Left renal cortex interstitium (tissue), 4 donors: ENCODE measurements at regions not wholly inside any gene's neighbourhood (a gene's known extent, or its start where the extent isn't known, plus 50 kb on each side); places are given as distances from the start of the nearest gene placed in this dataset.
A peak's percentile ranks its signal among the peaks of the same experiment; 100 is the strongest.
"Not testable (repeated sequence)": the region's sequence is repeated elsewhere in the genome, so short reads cannot be mapped to it uniquely, and the experiment has no call there.

Source experiments
- DNase-seq, 4 donors: peaks; one replicate each; pipeline ENCODE4 v3.0.0-alpha.2; 2013; ENCODE audit warnings: low read depth in 4 of 4, low spot score in 2 of 4, missing footprints in 1 of 4

- DNase-seq = peak in 1 of 4 donors; percentile 2
Observed at GRCh38 chr6:155660251-155660977, 204.8 kb upstream of the NOX3 start.

GRCh38 chr6:155656024-155656423 lies 200.4 kb upstream of the NOX3 start:
- no peak for DNase-seq

- DNase-seq = no peak
Observed at GRCh38 chr6:155654474-155654873, 198.8 kb upstream of the NOX3 start.

- DNase-seq = no peak
Observed at GRCh38 chr6:155648301-155648700, 192.7 kb upstream of the NOX3 start.

GRCh38 chr6:155647354-155647753 lies 191.7 kb upstream of the NOX3 start:
- DNase-seq = no peak

GRCh38 chr6:155646443-155646842 lies 190.8 kb upstream of the NOX3 start:
- DNase-seq = no peak

- DNase-seq = no peak
Observed at GRCh38 chr6:155645325-155645724, 189.7 kb upstream of the NOX3 start.

GRCh38 chr6:155641603-155642002 lies 186.0 kb upstream of the NOX3 start:
- no peak for DNase-seq

- no peak for DNase-seq
Observed at GRCh38 chr6:155638200-155638599, 182.6 kb upstream of the NOX3 start.

GRCh38 chr6:155635416-155635815 lies 179.8 kb upstream of the NOX3 start:
- no peak for DNase-seq

GRCh38 chr6:155630085-155630484 lies 174.4 kb upstream of the NOX3 start:
- DNase-seq = no peak

- no peak for DNase-seq
Observed at GRCh38 chr6:155629652-155630051, 174.0 kb upstream of the NOX3 start.

- DNase-seq = no peak
Observed at GRCh38 chr6:155628306-155628705, 172.7 kb upstream of the NOX3 start.

- DNase-seq = not testable (repeated sequence)
Observed at GRCh38 chr6:155627722-155628212, 172.1 kb upstream of the NOX3 start.

GRCh38 chr6:155623450-155624178 lies 168.0 kb upstream of the NOX3 start:
- DNase-seq = no peak

- DNase-seq = no peak
Observed at GRCh38 chr6:155614606-155615005, 159.0 kb upstream of the NOX3 start.

- DNase-seq = no peak
Observed at GRCh38 chr6:155611742-155612141, 156.1 kb upstream of the NOX3 start.

- no peak for DNase-seq
Observed at GRCh38 chr6:155604991-155605390, 149.4 kb upstream of the NOX3 start.

GRCh38 chr6:155599561-155599960 lies 143.9 kb upstream of the NOX3 start:
- DNase-seq = peak in 1 of 4 donors; percentile 0

GRCh38 chr6:155599160-155599559 lies 143.5 kb upstream of the NOX3 start:
- no peak for DNase-seq

GRCh38 chr6:155595284-155595683 lies 139.6 kb upstream of the NOX3 start:
- DNase-seq = no peak

GRCh38 chr6:155591741-155592140 lies 136.1 kb upstream of the NOX3 start:
- no peak for DNase-seq
